GM18909 (cell line): ENCODE measurements at regions not wholly inside any gene's neighbourhood (a gene's known extent, or its start where the extent isn't known, plus 50 kb on each side); places are given as distances from the start of the nearest gene placed in this dataset.
"Not testable (repeated sequence)": the region's sequence is repeated elsewhere in the genome, so short reads cannot be mapped to it uniquely, and the experiment has no call there.

Experiments
- ATAC-seq: cut with Tn5 transposase; IDR thresholded peaks from one replicate; pipeline ENCODE4 v1.9.1; 2021; ENCODE audit warnings: mild to moderate bottlenecking; ENCODE audit not compliant: unreplicated experiment, poor library complexity

GRCh38 chrX:53883196-53883595 is 161.1 kb downstream of the PHF8 start:
- ATAC-seq: no peak

- no peak for ATAC-seq
Observed at GRCh38 chrX:53882331-53882730, 161.9 kb downstream of the PHF8 start.

DNA sequence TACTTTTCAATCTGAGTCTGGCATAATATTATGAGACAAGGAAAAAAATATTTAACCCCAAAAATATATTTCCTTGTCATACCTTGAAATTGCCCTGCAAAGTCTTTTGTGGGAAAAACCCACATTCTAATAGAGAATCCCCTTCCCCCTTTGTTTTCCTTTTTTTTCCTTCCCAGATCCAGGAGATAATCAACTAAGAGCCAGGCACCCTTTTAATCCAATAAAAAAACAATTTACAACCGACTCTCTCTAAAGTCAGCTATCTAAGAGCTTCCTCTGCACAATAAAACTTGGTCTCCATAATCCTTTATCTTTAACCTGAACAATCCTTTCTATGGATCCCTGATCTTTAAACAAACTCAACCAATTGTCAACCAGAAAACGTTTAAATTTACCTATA is 163.5 kb downstream of the PHF8 start:
- not testable (repeated sequence) for ATAC-seq

GRCh38 chrX:53859890-53860289 is 173.4 kb upstream of the HUWE1 start:
- no peak for ATAC-seq

DNA sequence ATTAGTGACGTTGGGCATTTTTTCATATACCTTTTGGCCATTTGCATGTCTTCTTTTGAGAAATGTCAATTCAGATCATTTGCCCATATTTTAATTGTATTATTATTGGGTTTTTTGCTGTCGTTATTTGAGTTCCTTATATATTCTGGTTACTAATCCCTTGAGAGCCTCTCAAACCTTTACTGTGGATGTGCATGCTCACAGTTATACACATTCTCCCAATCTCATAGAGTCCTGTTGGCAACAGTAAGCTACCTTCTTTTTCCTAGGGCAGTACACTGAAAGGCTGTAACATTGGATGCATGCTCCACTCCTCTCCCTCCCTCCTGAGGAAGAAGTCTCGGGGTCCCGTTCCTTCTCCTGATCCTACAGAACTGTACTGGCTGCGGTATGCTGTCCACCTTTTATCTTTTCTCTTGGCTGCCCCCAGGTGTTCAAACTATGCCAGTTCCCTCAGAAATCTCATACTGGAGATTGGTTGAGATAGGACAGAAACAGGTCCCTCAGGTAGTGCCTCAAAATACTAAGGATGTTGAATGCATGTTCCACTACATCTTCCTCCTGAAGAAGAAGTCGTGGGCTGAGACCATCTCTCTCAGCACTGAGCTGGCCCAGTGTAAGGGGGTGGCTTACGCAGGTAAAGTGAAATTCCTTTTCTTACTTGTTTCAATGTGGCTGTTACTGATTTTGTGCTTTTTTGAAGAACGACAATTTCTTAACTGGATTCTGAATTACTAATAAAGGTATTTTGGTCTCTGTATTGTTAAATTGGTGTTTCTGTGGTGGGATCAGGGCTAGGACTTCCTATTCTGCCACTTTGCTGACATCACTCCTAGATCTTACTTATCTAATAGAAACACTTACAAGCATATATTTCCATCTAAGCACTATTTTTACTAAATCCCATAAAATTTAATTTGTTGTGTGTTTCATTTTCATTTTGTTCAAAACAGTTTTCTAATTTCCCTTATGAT is 145.4 kb upstream of the HUWE1 start:
- peak; percentile 65 for ATAC-seq

DNA sequence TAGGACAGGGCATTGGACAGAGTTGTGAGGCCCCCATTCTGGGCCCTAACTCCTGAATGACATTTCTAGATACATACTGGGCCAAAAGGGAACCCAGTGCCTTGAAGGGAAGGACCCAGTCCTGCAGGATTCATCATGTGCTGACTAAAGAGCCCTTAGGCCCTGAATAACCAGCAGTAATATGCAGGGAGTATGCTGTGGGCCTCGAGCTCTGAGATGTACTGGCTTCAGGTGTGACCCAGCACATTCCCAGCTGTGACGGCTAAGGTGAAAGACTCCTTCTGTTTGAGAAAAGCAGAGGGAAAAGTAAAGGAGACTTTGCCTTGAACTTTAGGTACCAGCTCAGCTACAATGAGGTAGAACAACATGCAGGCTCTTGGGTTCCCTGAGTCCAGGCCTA is 138.2 kb upstream of the HUWE1 start:
- no peak for ATAC-seq

GRCh38 chrX:53818115-53818514 is 131.6 kb upstream of the HUWE1 start:
- not testable (repeated sequence) for ATAC-seq

DNA sequence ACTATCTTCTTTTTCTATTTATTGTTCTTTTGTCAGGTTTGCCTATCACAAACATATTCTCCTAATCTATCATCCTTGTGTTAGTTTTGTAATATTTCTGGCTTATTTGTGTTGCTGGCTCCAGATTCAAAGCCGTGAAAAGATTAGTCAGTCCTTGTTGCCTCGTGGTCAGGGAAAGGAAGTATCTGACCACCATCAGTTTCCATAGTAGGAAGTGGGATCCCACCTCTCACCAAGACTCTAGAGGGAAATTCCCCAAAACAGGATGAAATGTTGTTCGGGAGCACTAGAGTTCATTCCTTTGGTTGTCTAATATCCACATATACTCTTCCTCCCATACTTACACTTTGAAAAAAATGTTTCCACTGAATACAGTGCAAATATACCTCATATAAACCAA is 131.0 kb upstream of the HUWE1 start:
- ATAC-seq: no peak

GRCh38 chrX:53813670-53814440 is 127.3 kb upstream of the HUWE1 start:
- ATAC-seq: no peak

- no peak for ATAC-seq
Observed at GRCh38 chrX:53798281-53798680, 111.8 kb upstream of the HUWE1 start.

DNA sequence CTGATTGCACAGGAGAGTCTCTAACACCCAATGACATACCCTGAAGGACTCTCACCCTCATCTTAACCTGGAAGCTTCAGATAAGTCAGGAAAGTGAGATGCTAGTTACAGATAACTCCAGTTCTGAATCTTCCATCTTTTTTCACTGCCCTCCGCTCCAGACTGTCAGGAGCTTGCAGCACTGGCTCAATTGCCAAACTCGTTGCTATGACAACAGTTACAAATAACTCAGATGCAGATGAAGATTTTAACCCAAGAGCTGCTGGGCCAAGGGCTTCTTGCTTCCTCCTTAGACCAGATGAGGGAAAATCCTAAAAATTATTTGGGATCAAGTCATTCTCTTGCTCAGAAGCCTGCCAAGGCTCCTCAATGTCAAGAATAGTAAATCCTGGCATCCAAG is 109.1 kb upstream of the HUWE1 start:
- ATAC-seq: no peak

- no peak for ATAC-seq
Observed at GRCh38 chrX:53794181-53794580, 107.7 kb upstream of the HUWE1 start.

DNA sequence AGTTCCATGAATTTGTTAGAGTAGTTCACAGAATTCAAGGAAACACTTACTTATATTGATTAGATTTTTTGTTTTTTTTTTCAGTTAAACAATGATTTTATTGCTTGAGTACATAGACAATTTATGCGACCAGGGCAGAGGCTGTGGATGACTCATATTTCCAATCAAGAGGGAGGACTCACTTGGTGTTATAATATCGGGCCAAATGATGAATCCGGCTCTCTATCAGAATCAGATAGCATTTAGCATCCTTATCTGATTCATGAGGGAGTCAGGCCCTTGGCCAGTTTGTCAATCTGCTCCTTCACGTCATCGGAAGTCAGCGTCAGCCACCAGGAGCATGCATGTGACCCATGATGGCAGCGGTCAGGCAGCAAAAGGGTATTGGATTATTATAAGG is 82.3 kb upstream of the HUWE1 start:
- ATAC-seq: no peak

GRCh38 chrX:53768451-53768850 is 81.9 kb upstream of the HUWE1 start:
- no peak for ATAC-seq

DNA sequence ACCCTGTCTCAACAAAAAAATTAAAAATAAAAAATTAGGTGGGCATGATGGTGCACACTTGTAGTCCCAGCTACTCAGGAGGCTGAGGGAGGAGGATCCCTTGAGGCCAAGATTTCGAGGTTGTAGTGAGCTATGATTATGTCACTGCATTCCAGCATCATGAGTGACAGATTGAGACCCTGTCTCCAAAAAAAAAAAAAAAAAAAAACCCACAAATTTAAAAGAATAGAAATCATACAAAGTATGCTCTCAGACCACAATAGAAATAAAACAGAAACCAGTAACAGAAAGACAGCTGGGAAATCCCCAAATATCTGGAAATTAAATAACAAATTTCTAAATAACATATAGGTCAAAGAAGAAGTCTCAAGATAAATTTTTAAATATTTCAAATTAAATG is 81.0 kb upstream of the HUWE1 start:
- no peak for ATAC-seq

GRCh38 chrX:53757181-53757580 is 70.7 kb upstream of the HUWE1 start:
- ATAC-seq: not testable (repeated sequence)

- ATAC-seq: no peak
Observed at GRCh38 chrX:53746718-53747117, 60.2 kb upstream of the HUWE1 start.

DNA sequence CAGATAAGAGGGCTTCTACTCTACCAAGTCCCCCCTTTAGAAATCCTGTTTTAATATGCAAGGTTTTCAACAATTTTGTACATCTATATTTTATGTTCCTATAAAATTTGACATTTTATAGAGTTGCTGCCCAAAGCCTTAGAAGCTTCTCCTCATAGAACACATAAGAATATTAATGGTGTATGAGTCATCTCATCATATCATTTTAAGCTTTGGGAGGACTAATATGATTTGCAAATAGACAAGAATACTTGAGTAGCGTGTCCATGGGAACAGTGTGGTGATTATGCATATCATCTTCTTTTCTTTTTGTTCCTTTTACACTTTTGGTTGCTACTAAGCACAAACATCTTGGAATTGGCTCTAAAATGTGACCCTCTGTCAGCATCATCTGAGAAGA is 56.7 kb upstream of the HUWE1 start:
- ATAC-seq: no peak

GRCh38 chrX:53738370-53738906 is 51.9 kb upstream of the HUWE1 start:
- no peak for ATAC-seq
